CD14-positive monocyte (primary cell): ENCODE measurements at regions not wholly inside any gene's neighbourhood (a gene's known extent, or its start where the extent isn't known, plus 50 kb on each side); places are given as distances from the start of the nearest gene placed in this dataset.
"Not testable (repeated sequence)": the region's sequence is repeated elsewhere in the genome, so short reads cannot be mapped to it uniquely, and the experiment has no call there.

ENCODE experiments used
- DNase-seq, 3 donors: peaks; one replicate each; pipeline ENCODE4 v3.0.0-alpha.2; 2011 to 2022
- H2AFZ ChIP-seq: 2 replicates; pipeline ENCODE4 v1.6.0; 2012; ENCODE audit warnings: mild to moderate bottlenecking, low read depth, low read length, inconsistent platforms; ENCODE audit not compliant: insufficient read depth, poor library complexity, severe bottlenecking
- H3K27ac ChIP-seq, 2 donors: 1 replicate in 1 of 2; 2 replicates in 1 of 2; pipeline ENCODE4 v1.5.1; 2012 to 2013; ENCODE audit warnings: low read length in 2 of 2, control low read depth in 1 of 2, inconsistent platforms in 1 of 2, low read depth in 1 of 2, mild to moderate bottlenecking in 1 of 2
- H3K27me3 ChIP-seq, 2 donors: one replicate each; pipeline versions ENCODE4 v1.6.0 to v1.6.1; 2011 to 2013; ENCODE audit warnings: low read length in 2 of 2; ENCODE audit not compliant: control insufficient read depth in 2 of 2, insufficient read depth in 2 of 2
- H3K36me3 ChIP-seq, 2 donors: replicated peaks in 1 of 2; 1 replicate in 1 of 2; 2 replicates in 1 of 2; pipeline versions ENCODE4 v1.5.1 to v1.6.1; 2012 to 2013; ENCODE audit warnings: low read length in 2 of 2, control low read depth in 1 of 2, inconsistent platforms in 1 of 2, mild to moderate bottlenecking in 1 of 2; ENCODE audit not compliant: insufficient read depth in 2 of 2, control insufficient read depth in 1 of 2
- H3K4me1 ChIP-seq, 2 donors: 1 replicate in 1 of 2; 2 replicates in 1 of 2; pipeline versions ENCODE4 v1.5.1 to v1.6.1; 2012 to 2013; ENCODE audit warnings: low read length in 2 of 2, control low read depth in 1 of 2, inconsistent platforms in 1 of 2, mild to moderate bottlenecking in 1 of 2, moderate library complexity in 1 of 2; ENCODE audit not compliant: insufficient read depth in 2 of 2, control insufficient read depth in 1 of 2
- H3K4me2 ChIP-seq: replicated peaks from 2 replicates; pipeline ENCODE3; 2012; ENCODE audit warnings: low read length, moderate library complexity, mild to moderate bottlenecking; ENCODE audit not compliant: poor library complexity, severe bottlenecking; ENCODE audit errors: extremely low read depth
- H3K4me3 ChIP-seq, 3 experiments: fragments of 200-600 bp in 1 of 3; sonication (generic) in 1 of 3; replicated peaks in 1 of 3; 1 replicate in 2 of 3; 2 replicates in 1 of 3; pipeline ENCODE4 v1.5.1; 2011 to 2013; ENCODE audit warnings: low read length in 3 of 3, mild to moderate bottlenecking in 3 of 3, control low read depth in 2 of 3, low read depth in 2 of 3, inconsistent platforms in 1 of 3, moderate library complexity in 1 of 3
- H3K79me2 ChIP-seq: 2 replicates; pipeline ENCODE4 v1.6.0; 2012; ENCODE audit warnings: mild to moderate bottlenecking, control low read depth, inconsistent platforms, low read length, moderate library complexity; ENCODE audit not compliant: insufficient read depth
- H3K9ac ChIP-seq: 2 replicates; pipeline ENCODE4 v1.6.0; 2017; ENCODE audit warnings: low read length, mild to moderate bottlenecking; ENCODE audit not compliant: insufficient read depth, poor library complexity, severe bottlenecking
- H3K9me3 ChIP-seq, 2 donors: replicated peaks in 1 of 2; 1 replicate in 1 of 2; 2 replicates in 1 of 2; pipeline versions ENCODE4 v1.5.1 to v1.6.1; 2012 to 2013; ENCODE audit warnings: low read length in 2 of 2, control low read depth in 1 of 2; ENCODE audit not compliant: control insufficient read depth in 1 of 2, insufficient read depth in 1 of 2
- H4K20me1 ChIP-seq: 2 replicates; pipeline ENCODE4 v1.6.0; 2012; ENCODE audit warnings: mild to moderate bottlenecking, low read length, control low read depth, moderate library complexity; ENCODE audit not compliant: insufficient read depth
- H3K27ac Mint-ChIP-seq, 7 donors: one replicate each; pipeline ENCODE4 v1.8.0; 2020; ENCODE audit warnings: mild to moderate bottlenecking in 7 of 7, mixed read lengths in 7 of 7, moderate library complexity in 6 of 7, inconsistent platforms in 2 of 7
- H3K27me3 Mint-ChIP-seq, 3 donors: one replicate each; pipeline ENCODE4 v1.8.0; 2021 to 2022; ENCODE audit warnings: low read depth in 3 of 3, mild to moderate bottlenecking in 3 of 3, mixed read lengths in 3 of 3, moderate library complexity in 3 of 3, inconsistent platforms in 1 of 3
- H3K36me3 Mint-ChIP-seq, 2 donors: one replicate each; pipeline ENCODE4 v1.8.0; 2020; ENCODE audit warnings: mixed read lengths in 2 of 2, inconsistent platforms in 1 of 2, mild to moderate bottlenecking in 1 of 2
- H3K4me1 Mint-ChIP-seq: one replicate; pipeline ENCODE4 v1.8.0; 2020; ENCODE audit warnings: mild to moderate bottlenecking, mixed read lengths
- H3K4me3 Mint-ChIP-seq, 2 donors: one replicate each; pipeline ENCODE4 v1.8.0; 2020; ENCODE audit warnings: mild to moderate bottlenecking in 2 of 2, mixed read lengths in 2 of 2, moderate library complexity in 1 of 2
- H3K9me3 Mint-ChIP-seq, 7 donors: one replicate each; pipeline ENCODE4 v1.8.0; 2020 to 2022; ENCODE audit warnings: mixed read lengths in 7 of 7, mild to moderate bottlenecking in 6 of 7, moderate library complexity in 6 of 7, inconsistent platforms in 2 of 7
- CTCF ChIP-seq: fragments of 200-600 bp; IDR thresholded peaks from one replicate; pipeline ENCODE4 v1.8.0; 2022; ENCODE audit warnings: antibody characterized with exemption, mild to moderate bottlenecking
- WGBS: methylation state at CpG from one replicate; pipeline ENCODE4 v1.1.5; 2013; ENCODE audit warnings: missing lambda C conversion rate; ENCODE audit not compliant: insufficient coverage; 5-methylcytosine and 5-hydroxymethylcytosine counted together
- intact Hi-C, 2 donors: fragments of 100-400 bp; cut with micrococcal nuclease; formaldehyde crosslinking; loops; one replicate each; pipeline versions ENCODE4 v1.15.0 to v1.15.1; 2023

- H3K36me3 Mint-ChIP-seq = no peaks in the 10 kb centered on the region
- no peaks in the 10 kb centered on the region for H3K27me3 ChIP-seq
- H2AFZ ChIP-seq = no peak overlapping the region
- no peak for TF ChIP-seq CTCF
- H3K27me3 Mint-ChIP-seq = peaks cover 2 to 3% (median 2%) of the 10 kb centered on the region in 3 donors
- peaks cover 0 to 4% (median 0%) of the 10 kb centered on the region in 7 donors for H3K9me3 Mint-ChIP-seq
- H4K20me1 ChIP-seq = no peaks in the 10 kb centered on the region
- H3K9ac ChIP-seq = no peak overlapping the region
- DNase-seq = no peak
- no peaks in the 10 kb centered on the region for H3K4me1 ChIP-seq
- H3K4me3 Mint-ChIP-seq = no peak overlapping the region
- H3K4me3 ChIP-seq = no peak overlapping the region
- no peaks in the 10 kb centered on the region for H3K36me3 ChIP-seq
- intact Hi-C loops = no loop called here
- H3K27ac ChIP-seq = no peak overlapping the region
- WGBS = 100% methylated on average over 1 of the region's 4 CpGs
- H3K27ac Mint-ChIP-seq = no peak overlapping the region
- H3K9me3 ChIP-seq = no peaks in the 10 kb centered on the region
- no peak overlapping the region for H3K4me2 ChIP-seq
- peaks cover 4% of the 10 kb centered on the region for H3K4me1 Mint-ChIP-seq
- no peaks in the 10 kb centered on the region for H3K79me2 ChIP-seq
Observed at GRCh38 chr22:22731374-22731676, 86.9 kb downstream of the GGTLC2 start.

- H3K27me3 ChIP-seq, intact Hi-C loops, H3K4me1 Mint-ChIP-seq, H3K27me3 Mint-ChIP-seq, DNase-seq, H3K9me3 ChIP-seq, H3K9ac ChIP-seq, H2AFZ ChIP-seq, H3K4me2 ChIP-seq, H3K4me3 ChIP-seq, H3K27ac ChIP-seq, H3K9me3 Mint-ChIP-seq, H3K27ac Mint-ChIP-seq, H3K36me3 Mint-ChIP-seq, H3K4me3 Mint-ChIP-seq, H3K36me3 ChIP-seq, H4K20me1 ChIP-seq, H3K4me1 ChIP-seq, H3K79me2 ChIP-seq: not testable (repeated sequence)
- 89% methylated on average over 2 of the region's 2 CpGs for WGBS
Observed at GRCh38 chr22:22733006-22733405, 88.6 kb downstream of the GGTLC2 start.
